ENCODE measurements at regions not wholly inside any gene's neighbourhood (a gene's known extent, or its start where the extent isn't known, plus 50 kb on each side); places are given as distances from the start of the nearest gene placed in this dataset.

GRCh38 chr20:43787937-43788336, 61.1 kb upstream of the GTSF1L start:
- H3K27ac ChIP-seq (ENCODE audit: low read depth in 2 of 2, low read length in 1 of 2) = no peak overlapping the region
- no peaks in the 10 kb centered on the region for H3K27me3 ChIP-seq (ENCODE audit: control insufficient read depth in 1 of 2, insufficient read depth in 2 of 2, low read length in 2 of 2)
- H3K36me3 ChIP-seq (ENCODE audit: control insufficient read depth in 2 of 2, insufficient read depth in 2 of 2, low read length in 1 of 2) = no peaks in the 10 kb centered on the region
- no peak overlapping the region for H3K4me3 ChIP-seq (ENCODE audit: low read depth in 1 of 2, low read length in 2 of 2)
- 85 to 86% methylated on average over 2 of the region's 2 CpGs for WGBS, 2 donors
- H3K9me3 ChIP-seq (ENCODE audit: control insufficient read depth in 2 of 2, insufficient read depth in 1 of 2, low read depth in 1 of 2, low read length in 1 of 2) = peaks cover 0 to 2% of the 10 kb centered on the region in 2 donors
- H3K4me1 ChIP-seq (ENCODE audit: control insufficient read depth in 2 of 2, insufficient read depth in 2 of 2, low read length in 1 of 2) = no peaks in the 10 kb centered on the region

DNA sequence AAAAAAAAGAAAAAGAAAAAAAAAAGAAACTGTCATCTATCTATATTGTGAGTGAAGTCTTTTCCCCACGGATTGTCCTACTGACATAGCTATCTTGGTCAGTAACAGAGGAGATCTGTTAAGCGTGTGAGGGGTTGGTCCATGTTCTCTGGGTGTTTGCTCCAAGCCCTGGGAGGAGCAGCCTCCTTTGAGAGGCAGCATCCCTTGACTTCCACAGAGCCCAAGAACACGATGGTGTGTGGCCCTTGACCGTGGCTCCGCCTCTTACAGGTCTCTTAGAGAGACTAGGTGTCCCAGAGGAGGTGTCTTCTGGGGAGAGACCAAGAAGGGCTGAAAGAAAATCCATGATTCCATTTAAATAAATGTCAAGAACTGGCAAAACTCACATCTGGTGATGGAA, 60.1 kb upstream of the GTSF1L start:
- 71 to 74% methylated on average over 5 of the region's 5 CpGs for WGBS, 2 donors
- Histone ChIP-seq H3K4me3 (ENCODE audit: low read depth in 1 of 2, low read length in 2 of 2) (no peak overlapping the region), H3K36me3 (ENCODE audit: control insufficient read depth in 2 of 2, insufficient read depth in 2 of 2, low read length in 1 of 2) (no peaks in the 10 kb centered on the region), H3K27ac (ENCODE audit: low read depth in 2 of 2, low read length in 1 of 2) (no peak overlapping the region), H3K4me1 (ENCODE audit: control insufficient read depth in 2 of 2, insufficient read depth in 2 of 2, low read length in 1 of 2) (no peaks in the 10 kb centered on the region), H3K27me3 (ENCODE audit: control insufficient read depth in 1 of 2, insufficient read depth in 2 of 2, low read length in 2 of 2) (no peaks in the 10 kb centered on the region), H3K9me3 (ENCODE audit: control insufficient read depth in 2 of 2, insufficient read depth in 1 of 2, low read depth in 1 of 2, low read length in 1 of 2) (no peaks in the 10 kb centered on the region)

DNA sequence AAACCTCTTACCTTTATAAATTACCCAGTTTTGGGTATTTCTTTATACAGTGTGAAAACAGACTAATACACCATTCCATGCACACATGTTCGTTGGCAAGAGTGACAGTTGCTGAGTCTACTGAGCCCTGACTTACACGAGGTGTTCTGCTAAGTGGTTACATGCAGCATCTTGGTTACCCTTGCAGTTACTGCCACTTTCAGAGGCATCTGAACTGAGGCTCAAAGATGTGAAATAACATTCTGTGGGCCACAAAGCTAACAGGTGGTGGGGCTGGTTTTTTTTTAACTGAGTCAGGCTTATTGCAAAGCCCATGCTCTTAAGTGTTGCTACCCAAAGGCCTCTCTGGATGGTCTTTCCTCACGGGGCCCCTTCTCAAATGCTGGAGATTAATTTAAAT, 54.4 kb upstream of the GTSF1L start:
- no peak overlapping the region for H3K27ac ChIP-seq (ENCODE audit: low read depth in 2 of 2, low read length in 1 of 2)
- peaks cover 3 to 6% of the 10 kb centered on the region in 2 donors for H3K9me3 ChIP-seq (ENCODE audit: control insufficient read depth in 2 of 2, insufficient read depth in 1 of 2, low read depth in 1 of 2, low read length in 1 of 2)
- WGBS, 2 donors = 60 to 71% methylated on average over 3 of the region's 3 CpGs
- no peaks in the 10 kb centered on the region for H3K36me3 ChIP-seq (ENCODE audit: control insufficient read depth in 2 of 2, insufficient read depth in 2 of 2, low read length in 1 of 2)
- no peak overlapping the region for H3K4me3 ChIP-seq (ENCODE audit: low read depth in 1 of 2, low read length in 2 of 2)
- H3K27me3 ChIP-seq (ENCODE audit: control insufficient read depth in 1 of 2, insufficient read depth in 2 of 2, low read length in 2 of 2) = no peaks in the 10 kb centered on the region
- H3K4me1 ChIP-seq (ENCODE audit: control insufficient read depth in 2 of 2, insufficient read depth in 2 of 2, low read length in 1 of 2) = no peaks in the 10 kb centered on the region

- 84 to 93% methylated on average over 2 of the region's 2 CpGs for WGBS, 2 donors
- H3K9me3 ChIP-seq (ENCODE audit: control insufficient read depth in 2 of 2, insufficient read depth in 1 of 2, low read depth in 1 of 2, low read length in 1 of 2) = peaks cover 3 to 6% of the 10 kb centered on the region in 2 donors
- no peak overlapping the region for H3K27ac ChIP-seq (ENCODE audit: low read depth in 2 of 2, low read length in 1 of 2)
- no peaks in the 10 kb centered on the region for H3K4me1 ChIP-seq (ENCODE audit: control insufficient read depth in 2 of 2, insufficient read depth in 2 of 2, low read length in 1 of 2)
- H3K36me3 ChIP-seq (ENCODE audit: control insufficient read depth in 2 of 2, insufficient read depth in 2 of 2, low read length in 1 of 2) = no peaks in the 10 kb centered on the region
- no peaks in the 10 kb centered on the region for H3K27me3 ChIP-seq (ENCODE audit: control insufficient read depth in 1 of 2, insufficient read depth in 2 of 2, low read length in 2 of 2)
- no peak overlapping the region for H3K4me3 ChIP-seq (ENCODE audit: low read depth in 1 of 2, low read length in 2 of 2)
Measured at GRCh38 chr20:43778375-43778774, 51.6 kb upstream of the GTSF1L start.

DNA sequence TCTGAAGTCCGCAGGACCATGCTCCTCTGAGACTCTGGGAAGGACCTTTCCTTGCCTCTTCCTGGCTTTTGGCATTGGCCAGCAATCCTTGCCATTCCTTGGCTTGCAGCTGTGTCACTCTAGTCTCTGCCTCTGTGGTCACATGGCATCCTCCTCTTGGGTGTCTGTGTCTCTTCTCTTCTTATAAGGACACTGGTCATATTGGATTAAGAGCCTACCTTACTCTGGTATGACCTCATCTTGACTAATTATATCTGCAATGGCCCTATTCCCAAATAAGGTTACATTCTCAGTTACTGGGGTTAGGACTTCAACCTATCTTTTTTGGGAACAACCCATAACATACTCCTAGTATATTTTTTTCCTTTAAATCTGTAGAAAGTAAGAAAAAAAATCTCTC, 49.9 kb upstream of the GTSF1L start:
- H3K27ac ChIP-seq (ENCODE audit: low read depth in 2 of 2, low read length in 1 of 2) = no peak overlapping the region
- no peaks in the 10 kb centered on the region for H3K27me3 ChIP-seq (ENCODE audit: control insufficient read depth in 1 of 2, insufficient read depth in 2 of 2, low read length in 2 of 2)
- H3K36me3 ChIP-seq (ENCODE audit: control insufficient read depth in 2 of 2, insufficient read depth in 2 of 2, low read length in 1 of 2) = no peaks in the 10 kb centered on the region
- 92 to 95% methylated on average over 1 of the region's 1 CpG for WGBS, 2 donors
- no peaks in the 10 kb centered on the region for H3K4me1 ChIP-seq (ENCODE audit: control insufficient read depth in 2 of 2, insufficient read depth in 2 of 2, low read length in 1 of 2)
- H3K4me3 ChIP-seq (ENCODE audit: low read depth in 1 of 2, low read length in 2 of 2) = no peak overlapping the region
- H3K9me3 ChIP-seq (ENCODE audit: control insufficient read depth in 2 of 2, insufficient read depth in 1 of 2, low read depth in 1 of 2, low read length in 1 of 2) = peaks cover 3 to 6% of the 10 kb centered on the region in 2 donors

Data from esophagus (tissue), 2 donors.